ENCODE measurements at regions not wholly inside any gene's neighbourhood (a gene's known extent, or its start where the extent isn't known, plus 50 kb on each side); places are given as distances from the start of the nearest gene placed in this dataset.

GRCh38 chrX:109312757-109313156 is 169.1 kb downstream of the GUCY2F start:
- no peaks in the 10 kb centered on the region for H3K36me3 Mint-ChIP-seq
- H3K27ac Mint-ChIP-seq, result no peak overlapping the region
- H3K9me3 Mint-ChIP-seq, result no peaks in the 10 kb centered on the region
- ATAC-seq (no peak), DNase-seq (ENCODE audit: low spot score in 2 of 2) (no peak)

GRCh38 chrX:109310031-109310430 is 171.9 kb downstream of the GUCY2F start:
- ATAC-seq, result no peak

GRCh38 chrX:109301177-109301576 is 180.7 kb downstream of the GUCY2F start:
- no peaks in the 10 kb centered on the region for H3K36me3 Mint-ChIP-seq
- H3K9me3 Mint-ChIP-seq, result no peaks in the 10 kb centered on the region
- no peak overlapping the region for H3K27ac Mint-ChIP-seq
- no peak for DNase-seq (ENCODE audit: low spot score in 2 of 2)
- ATAC-seq, result no peak

More at GRCh38 chrX:109310031-109310430, 171.9 kb downstream of the GUCY2F start:
- Mint-ChIP-seq H3K36me3 (no peaks in the 10 kb centered on the region), H3K9me3 (no peaks in the 10 kb centered on the region), H3K27ac (no peak overlapping the region)
- DNase-seq (ENCODE audit: low spot score in 2 of 2), result no peak

GRCh38 chrX:109300415-109300814 is 181.5 kb downstream of the GUCY2F start:
- H3K27ac Mint-ChIP-seq, result no peak overlapping the region
- H3K9me3 Mint-ChIP-seq, result no peaks in the 10 kb centered on the region
- H3K36me3 Mint-ChIP-seq, result no peaks in the 10 kb centered on the region
- ATAC-seq (no peak), DNase-seq (ENCODE audit: low spot score in 2 of 2) (no peak)

GRCh38 chrX:109299091-109299490 is 182.8 kb downstream of the GUCY2F start:
- Mint-ChIP-seq H3K9me3 (no peaks in the 10 kb centered on the region), H3K27ac (no peak overlapping the region), H3K36me3 (no peaks in the 10 kb centered on the region)
- no peak for ATAC-seq
- no peak for DNase-seq (ENCODE audit: low spot score in 2 of 2)

- no peak for ATAC-seq
- no peak overlapping the region for H3K27ac Mint-ChIP-seq
- no peak for DNase-seq (ENCODE audit: low spot score in 2 of 2)
- no peaks in the 10 kb centered on the region for H3K9me3 Mint-ChIP-seq
- H3K36me3 Mint-ChIP-seq, result no peaks in the 10 kb centered on the region
Measured at GRCh38 chrX:109294097-109294814, 187.6 kb downstream of the GUCY2F start.

- no peak for DNase-seq (ENCODE audit: low spot score in 2 of 2)
- Mint-ChIP-seq H3K36me3 (no peaks in the 10 kb centered on the region), H3K9me3 (no peaks in the 10 kb centered on the region), H3K27ac (no peak overlapping the region)
- no peak for ATAC-seq
Measured at GRCh38 chrX:109283870-109284269, 198.0 kb downstream of the GUCY2F start.

- Mint-ChIP-seq H3K36me3 (no peaks in the 10 kb centered on the region), H3K9me3 (no peaks in the 10 kb centered on the region), H3K27ac (no peak overlapping the region)
- DNase-seq (ENCODE audit: low spot score in 2 of 2) (no peak), ATAC-seq (no peak)
Measured at GRCh38 chrX:109281483-109282275, 200.2 kb downstream of the GUCY2F start.

- Mint-ChIP-seq H3K27ac (no peak overlapping the region), H3K36me3 (no peaks in the 10 kb centered on the region), H3K9me3 (peaks cover 0 to 16% of the 10 kb centered on the region in 2 donors)
- DNase-seq (ENCODE audit: low spot score in 2 of 2), result no peak
- ATAC-seq, result no peak
Measured at GRCh38 chrX:109274806-109275205, 207.1 kb downstream of the GUCY2F start.

GRCh38 chrX:109270580-109271484 is 211.1 kb downstream of the GUCY2F start:
- Mint-ChIP-seq H3K36me3 (no peaks in the 10 kb centered on the region), H3K9me3 (peaks cover 0 to 16% of the 10 kb centered on the region in 2 donors), H3K27ac (no peak overlapping the region)
- ATAC-seq (peak; percentile 95 to 97), DNase-seq (ENCODE audit: low spot score in 2 of 2) (peak in 1 of 2 donors; percentile 25)

- no peak for DNase-seq (ENCODE audit: low spot score in 2 of 2)
- H3K36me3 Mint-ChIP-seq, result no peaks in the 10 kb centered on the region
- ATAC-seq, result no peak
Measured at GRCh38 chrX:109268340-109268739, 213.5 kb downstream of the GUCY2F start.

GRCh38 chrX:109266034-109266433 is 215.9 kb downstream of the GUCY2F start:
- DNase-seq (ENCODE audit: low spot score in 2 of 2) (no peak), ATAC-seq (no peak)
- no peak overlapping the region for H3K27ac Mint-ChIP-seq
- peaks cover 6 to 7% of the 10 kb centered on the region in 2 donors for H3K9me3 Mint-ChIP-seq
- H3K36me3 Mint-ChIP-seq, result no peaks in the 10 kb centered on the region

More at GRCh38 chrX:109268340-109268739, 213.5 kb downstream of the GUCY2F start:
- no peak overlapping the region for H3K27ac Mint-ChIP-seq
- peaks cover 0 to 16% of the 10 kb centered on the region in 2 donors for H3K9me3 Mint-ChIP-seq

GRCh38 chrX:109264878-109265277 is 217.0 kb downstream of the GUCY2F start:
- Mint-ChIP-seq H3K9me3 (peaks cover 1 to 6% of the 10 kb centered on the region in 2 donors), H3K36me3 (no peaks in the 10 kb centered on the region), H3K27ac (no peak overlapping the region)
- ATAC-seq (no peak), DNase-seq (ENCODE audit: low spot score in 2 of 2) (no peak)

GRCh38 chrX:109261279-109261678 is 220.6 kb downstream of the GUCY2F start:
- ATAC-seq (no peak), DNase-seq (ENCODE audit: low spot score in 2 of 2) (no peak)
- H3K27ac Mint-ChIP-seq, result no peak overlapping the region
- no peaks in the 10 kb centered on the region for H3K36me3 Mint-ChIP-seq
- H3K9me3 Mint-ChIP-seq, result peaks cover 0 to 6% of the 10 kb centered on the region in 2 donors

- no peak overlapping the region for H3K27ac Mint-ChIP-seq
- DNase-seq (ENCODE audit: low spot score in 2 of 2) (no peak), ATAC-seq (no peak)
- H3K9me3 Mint-ChIP-seq, result peaks cover 8 to 11% of the 10 kb centered on the region in 2 donors
- no peaks in the 10 kb centered on the region for H3K36me3 Mint-ChIP-seq
Measured at GRCh38 chrX:109252789-109253188, 229.1 kb downstream of the GUCY2F start.

- Mint-ChIP-seq H3K27ac (no peak overlapping the region), H3K9me3 (no peaks in the 10 kb centered on the region), H3K36me3 (no peaks in the 10 kb centered on the region)
- DNase-seq (ENCODE audit: low spot score in 2 of 2) (no peak), ATAC-seq (no peak)
Measured at GRCh38 chrX:109218761-109219160, 263.1 kb downstream of the GUCY2F start.

- no peaks in the 10 kb centered on the region for H3K36me3 Mint-ChIP-seq
- no peak overlapping the region for H3K27ac Mint-ChIP-seq
- peaks cover 4% of the 10 kb centered on the region in 2 donors for H3K9me3 Mint-ChIP-seq
- DNase-seq (ENCODE audit: low spot score in 2 of 2) (no peak), ATAC-seq (no peak)
Measured at GRCh38 chrX:109199726-109200125, 282.2 kb downstream of the GUCY2F start.
